Endodermal cell (in vitro differentiated cells): ENCODE measurements at regions not wholly inside any gene's neighbourhood (a gene's known extent, or its start where the extent isn't known, plus 50 kb on each side); places are given as distances from the start of the nearest gene placed in this dataset.

Source experiments
- DNase-seq: peaks from one replicate; pipeline ENCODE4 v3.0.0-alpha.2; 2017
- H3K27ac ChIP-seq: 2 replicates; pipeline ENCODE4 v1.5.1; 2013; ENCODE audit warnings: mild to moderate bottlenecking, low read depth, low read length, moderate library complexity
- H3K27me3 ChIP-seq: 2 replicates; pipeline ENCODE4 v1.6.1; 2013; ENCODE audit warnings: mild to moderate bottlenecking, low read length, moderate library complexity; ENCODE audit not compliant: insufficient read depth, control insufficient read depth, poor library complexity, severe bottlenecking
- H3K36me3 ChIP-seq: 2 replicates; pipeline ENCODE4 v1.7.0; 2013; ENCODE audit warnings: mild to moderate bottlenecking, low read length, moderate library complexity; ENCODE audit not compliant: control insufficient read depth, insufficient read depth
- H3K4me1 ChIP-seq: one replicate; pipeline ENCODE4 v1.7.0; 2013; ENCODE audit warnings: low read length; ENCODE audit not compliant: control insufficient read depth, insufficient read depth
- H3K4me3 ChIP-seq: 2 replicates; pipeline ENCODE4 v1.5.1; 2013; ENCODE audit warnings: mild to moderate bottlenecking, low read length, moderate library complexity
- H3K9ac ChIP-seq: 2 replicates; pipeline ENCODE4 v1.6.1; 2013; ENCODE audit warnings: mild to moderate bottlenecking, low read length, moderate library complexity; ENCODE audit not compliant: poor library complexity, severe bottlenecking; ENCODE audit errors: extremely low read depth
- H3K9me3 ChIP-seq: 2 replicates; pipeline ENCODE4 v1.6.1; 2013; ENCODE audit warnings: mild to moderate bottlenecking, low read length, moderate library complexity; ENCODE audit not compliant: control insufficient read depth
- H3K27ac Mint-ChIP-seq: 2 replicates; pipeline ENCODE4 v1.8.0; 2020; ENCODE audit warnings: mixed read lengths
- H3K27me3 Mint-ChIP-seq: 2 replicates; pipeline ENCODE4 v1.8.0; 2021; ENCODE audit warnings: mild to moderate bottlenecking, mixed read lengths; ENCODE audit not compliant: insufficient read depth
- H3K36me3 Mint-ChIP-seq: 2 replicates; pipeline ENCODE4 v1.8.0; 2020; ENCODE audit warnings: low read depth, mixed read lengths
- H3K4me1 Mint-ChIP-seq: 2 replicates; pipeline ENCODE4 v1.8.0; 2020; ENCODE audit warnings: mixed read lengths
- H3K4me3 Mint-ChIP-seq: 2 replicates; pipeline ENCODE4 v1.8.0; 2020; ENCODE audit warnings: mild to moderate bottlenecking, moderate library complexity, mixed read lengths
- H3K9me3 Mint-ChIP-seq: 2 replicates; pipeline ENCODE4 v1.8.0; 2020; ENCODE audit warnings: mild to moderate bottlenecking, mixed read lengths
- CTCF ChIP-seq: fragments of 200-600 bp; sonication (generic); conservative IDR thresholded peaks from 2 replicates; pipeline ENCODE4 v1.5.0; 2021; ENCODE audit warnings: antibody characterized with exemption, mild to moderate bottlenecking
- WGBS, 2 experiments: methylation state at CpG; one replicate each; pipeline versions ENCODE4 v1.1.5 to v1.1.7; 2013; ENCODE audit warnings: missing lambda C conversion rate in 2 of 2, mixed read lengths in 1 of 2; ENCODE audit not compliant: insufficient coverage in 1 of 2, insufficient read length in 1 of 2; 5-methylcytosine and 5-hydroxymethylcytosine counted together

GRCh38 chrX:44440006-44440405 is 96.5 kb upstream of the EFHC2 start:
- Histone ChIP-seq H3K4me3 (no peak overlapping the region), H3K27ac (no peak overlapping the region), H3K9ac (no peak overlapping the region), H3K36me3 (no peaks in the 10 kb centered on the region), H3K4me1 (no peaks in the 10 kb centered on the region), H3K9me3 (no peaks in the 10 kb centered on the region), H3K27me3 (no peaks in the 10 kb centered on the region)
- H3K27me3 Mint-ChIP-seq, result no peaks in the 10 kb centered on the region
- H3K36me3 Mint-ChIP-seq, result no peaks in the 10 kb centered on the region
- H3K4me3 Mint-ChIP-seq, result no peak overlapping the region
- H3K4me1 Mint-ChIP-seq, result peaks cover 6% of the 10 kb centered on the region
- no peak overlapping the region for H3K27ac Mint-ChIP-seq
- no peak for DNase-seq
- peaks cover 40% of the 10 kb centered on the region for H3K9me3 Mint-ChIP-seq
- whole genome bisulfite sequencing, 2 experiments, result 100% methylated on average over 1 of the region's 2 CpGs; no CpG with 5 or more reads in 1 of the 2 experiments
- TF ChIP-seq CTCF, result no peak

- Mint-ChIP-seq H3K4me3 (no peak overlapping the region), H3K36me3 (no peaks in the 10 kb centered on the region), H3K27me3 (no peaks in the 10 kb centered on the region), H3K27ac (no peak overlapping the region), H3K9me3 (peaks cover 45% of the 10 kb centered on the region), H3K4me1 (peaks cover 6% of the 10 kb centered on the region)
- H3K27ac ChIP-seq, result no peak overlapping the region
- no peaks in the 10 kb centered on the region for H3K4me1 ChIP-seq
- no peak for TF ChIP-seq CTCF
- DNase-seq, result no peak
- no peak overlapping the region for H3K9ac ChIP-seq
- H3K4me3 ChIP-seq, result no peak overlapping the region
- no peaks in the 10 kb centered on the region for H3K36me3 ChIP-seq
- 92% methylated on average over 2 of the region's 2 CpGs; no CpG with 5 or more reads in 1 of the 2 experiments for WGBS, 2 experiments
- H3K9me3 ChIP-seq, result no peaks in the 10 kb centered on the region
- no peaks in the 10 kb centered on the region for H3K27me3 ChIP-seq
Observed at GRCh38 chrX:44439242-44439794, 95.8 kb upstream of the EFHC2 start.

GRCh38 chrX:44435047-44435446 is 91.6 kb upstream of the EFHC2 start:
- no peak for DNase-seq
- H3K27me3 ChIP-seq, result no peaks in the 10 kb centered on the region
- no peaks in the 10 kb centered on the region for H3K9me3 ChIP-seq
- Mint-ChIP-seq H3K27me3 (no peaks in the 10 kb centered on the region), H3K36me3 (no peaks in the 10 kb centered on the region), H3K4me1 (peaks cover 6% of the 10 kb centered on the region), H3K4me3 (no peak overlapping the region), H3K27ac (no peak overlapping the region), H3K9me3 (peaks cover 69% of the 10 kb centered on the region)
- no peak overlapping the region for H3K27ac ChIP-seq
- no peaks in the 10 kb centered on the region for H3K4me1 ChIP-seq
- H3K9ac ChIP-seq, result no peak overlapping the region
- H3K36me3 ChIP-seq, result no peaks in the 10 kb centered on the region
- H3K4me3 ChIP-seq, result no peak overlapping the region
- no peak for TF ChIP-seq CTCF
